ENCODE measurements at regions not wholly inside any gene's neighbourhood (a gene's known extent, or its start where the extent isn't known, plus 50 kb on each side); places are given as distances from the start of the nearest gene placed in this dataset.
"Not testable (repeated sequence)": the region's sequence is repeated elsewhere in the genome, so short reads cannot be mapped to it uniquely, and the experiment has no call there.

DNA sequence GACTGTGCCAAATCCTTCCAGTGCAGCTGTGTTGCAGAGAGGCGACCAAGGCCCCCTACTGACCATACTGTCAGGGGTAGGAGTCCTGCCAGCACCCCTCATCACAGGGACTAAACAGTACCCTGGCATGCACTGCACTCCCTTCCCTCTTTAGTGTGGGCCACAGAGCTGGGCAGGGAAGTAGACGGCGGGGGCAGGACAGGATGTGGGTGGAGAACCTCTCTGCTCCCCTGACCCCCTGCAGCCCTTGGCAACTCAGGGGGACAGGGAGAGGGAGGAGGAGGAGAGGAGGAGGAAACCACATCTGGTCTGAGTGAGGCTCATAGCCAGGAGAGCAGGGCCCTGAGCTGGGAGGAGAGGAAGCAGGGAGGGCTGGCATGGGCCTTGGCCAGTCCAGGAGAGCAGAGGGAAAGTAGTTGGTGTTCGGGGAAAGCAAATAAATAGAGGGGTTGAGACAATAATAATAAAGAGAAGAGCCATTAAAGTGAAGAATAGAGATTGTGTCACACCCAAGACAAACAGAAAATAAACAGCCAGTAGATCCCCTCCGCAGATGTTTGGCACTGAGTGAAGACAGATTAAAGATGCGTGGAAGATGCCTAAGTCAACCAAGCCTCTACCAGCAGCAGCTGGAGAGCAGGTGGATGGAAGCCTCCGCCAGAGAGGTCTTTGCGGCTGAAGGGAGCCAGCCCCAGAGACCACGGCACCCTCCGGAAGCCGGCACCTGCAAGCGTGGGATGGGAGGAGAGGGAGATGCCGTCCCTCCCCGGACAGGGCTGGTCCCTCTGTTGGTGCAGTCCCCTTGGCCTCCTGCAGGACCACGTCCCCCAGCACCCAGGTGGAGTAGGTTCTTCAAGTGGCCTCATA, 61.5 kb downstream of the RPUSD4 start:
- no peaks in the 10 kb centered on the region for H3K27me3 ChIP-seq (ENCODE audit: control insufficient read depth in 2 of 2, insufficient read depth in 2 of 2, low read length in 2 of 2)
- H3K36me3 ChIP-seq (ENCODE audit: control insufficient read depth in 2 of 2, insufficient read depth in 2 of 2, low read length in 2 of 2) = no peaks in the 10 kb centered on the region
- H3K4me3 ChIP-seq (ENCODE audit: low read length in 2 of 2) = no peak overlapping the region
- peaks cover 3 to 8% of the 10 kb centered on the region in 2 donors for H3K4me1 ChIP-seq (ENCODE audit: control insufficient read depth in 2 of 2, insufficient read depth in 2 of 2, low read length in 2 of 2)
- H3K9ac ChIP-seq (ENCODE audit: low read depth in 1 of 2, low read length in 2 of 2) = no peak overlapping the region
- no peaks in the 10 kb centered on the region for H3K9me3 ChIP-seq (ENCODE audit: control insufficient read depth in 2 of 2, low read length in 2 of 2)
- no peak overlapping the region for H3K27ac ChIP-seq (ENCODE audit: low read depth in 2 of 2, low read length in 2 of 2)

DNA sequence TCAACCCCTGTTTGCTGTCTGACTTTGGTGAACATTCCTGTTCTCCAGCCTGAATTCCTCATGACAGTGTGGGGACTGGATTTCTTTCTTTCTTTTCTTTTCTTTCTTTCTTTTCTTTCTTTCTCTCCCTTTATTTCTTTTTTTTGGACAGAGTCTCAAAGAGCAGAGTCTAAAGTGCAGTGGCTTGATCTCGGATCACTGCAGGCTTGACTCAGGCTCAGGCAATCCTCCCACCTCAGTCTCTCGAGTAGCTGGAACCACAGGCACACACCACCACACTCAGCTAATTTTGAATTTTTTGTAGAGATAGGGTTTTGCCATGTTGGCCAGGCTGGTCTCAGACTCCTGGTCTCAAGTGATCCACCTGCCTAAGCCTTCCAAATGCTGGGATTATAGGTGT, 63.1 kb downstream of the RPUSD4 start:
- H3K4me3 ChIP-seq (ENCODE audit: low read length in 2 of 2) = no peak overlapping the region
- H3K9ac ChIP-seq (ENCODE audit: low read depth in 1 of 2, low read length in 2 of 2) = no peak overlapping the region
- H3K9me3 ChIP-seq (ENCODE audit: control insufficient read depth in 2 of 2, low read length in 2 of 2) = no peaks in the 10 kb centered on the region
- no peaks in the 10 kb centered on the region for H3K36me3 ChIP-seq (ENCODE audit: control insufficient read depth in 2 of 2, insufficient read depth in 2 of 2, low read length in 2 of 2)
- peaks cover 3 to 5% of the 10 kb centered on the region in 2 donors for H3K4me1 ChIP-seq (ENCODE audit: control insufficient read depth in 2 of 2, insufficient read depth in 2 of 2, low read length in 2 of 2)
- H3K27me3 ChIP-seq (ENCODE audit: control insufficient read depth in 2 of 2, insufficient read depth in 2 of 2, low read length in 2 of 2) = no peaks in the 10 kb centered on the region
- H3K27ac ChIP-seq (ENCODE audit: low read depth in 2 of 2, low read length in 2 of 2) = no peak overlapping the region

DNA sequence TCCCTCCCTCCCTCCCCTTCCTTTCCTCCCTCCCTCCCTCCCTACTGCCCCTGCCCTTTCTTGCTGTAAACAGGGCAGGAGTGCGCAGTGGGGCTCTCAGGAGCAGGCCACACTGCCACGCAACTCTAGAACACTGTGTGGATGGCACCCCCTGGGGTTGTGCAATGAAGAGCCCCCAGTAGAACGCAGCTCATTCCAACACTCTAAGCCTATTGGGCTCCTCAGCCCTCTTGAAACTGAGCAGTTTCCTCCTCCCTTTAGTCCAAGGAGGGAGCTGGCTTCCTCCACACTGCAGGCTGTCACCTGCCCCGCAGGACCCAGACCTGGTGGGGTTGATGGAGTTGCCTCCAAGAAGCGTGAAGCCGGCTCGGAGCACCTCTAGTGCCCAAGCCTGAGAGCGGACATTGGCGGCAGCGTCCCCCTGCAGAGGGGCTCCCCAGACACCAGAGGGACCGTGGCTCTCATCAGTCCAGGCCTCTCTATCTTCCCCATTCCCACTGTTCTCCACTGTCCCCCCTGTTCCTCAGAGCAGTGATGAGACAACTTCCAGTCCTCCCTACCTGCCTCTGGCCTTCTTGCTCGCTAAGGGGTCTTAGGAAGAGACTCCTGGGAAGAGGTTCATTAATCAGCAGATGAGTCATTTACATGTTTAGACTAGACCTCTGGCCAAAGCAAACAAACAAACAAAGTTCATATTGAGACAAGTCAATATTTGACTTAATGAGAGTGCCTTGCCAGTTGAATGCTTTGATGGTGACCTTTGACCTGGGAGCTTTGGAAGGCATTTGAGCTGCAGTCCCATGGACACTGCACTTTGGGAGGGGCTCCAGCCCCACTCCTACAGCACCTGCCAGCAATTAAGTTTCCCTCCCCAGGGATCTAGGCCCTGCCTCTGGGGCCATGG, 64.0 kb downstream of the RPUSD4 start:
- Histone ChIP-seq H3K4me3 (ENCODE audit: low read length in 2 of 2) (no peak overlapping the region), H3K27ac (ENCODE audit: low read depth in 2 of 2, low read length in 2 of 2) (no peak overlapping the region), H3K27me3 (ENCODE audit: control insufficient read depth in 2 of 2, insufficient read depth in 2 of 2, low read length in 2 of 2) (no peaks in the 10 kb centered on the region), H3K36me3 (ENCODE audit: control insufficient read depth in 2 of 2, insufficient read depth in 2 of 2, low read length in 2 of 2) (no peaks in the 10 kb centered on the region), H3K4me1 (ENCODE audit: control insufficient read depth in 2 of 2, insufficient read depth in 2 of 2, low read length in 2 of 2) (peaks cover 3 to 5% of the 10 kb centered on the region in 2 donors), H3K9ac (ENCODE audit: low read depth in 1 of 2, low read length in 2 of 2) (no peak overlapping the region), H3K9me3 (ENCODE audit: control insufficient read depth in 2 of 2, low read length in 2 of 2) (no peaks in the 10 kb centered on the region)

GRCh38 chr11:126146454-126147192, 64.8 kb downstream of the RPUSD4 start:
- no peaks in the 10 kb centered on the region for H3K36me3 ChIP-seq (ENCODE audit: control insufficient read depth in 2 of 2, insufficient read depth in 2 of 2, low read length in 2 of 2)
- no peaks in the 10 kb centered on the region for H3K27me3 ChIP-seq (ENCODE audit: control insufficient read depth in 2 of 2, insufficient read depth in 2 of 2, low read length in 2 of 2)
- no peaks in the 10 kb centered on the region for H3K9me3 ChIP-seq (ENCODE audit: control insufficient read depth in 2 of 2, low read length in 2 of 2)
- H3K9ac ChIP-seq (ENCODE audit: low read depth in 1 of 2, low read length in 2 of 2) = no peak overlapping the region
- H3K27ac ChIP-seq (ENCODE audit: low read depth in 2 of 2, low read length in 2 of 2) = no peak overlapping the region
- no peak overlapping the region for H3K4me3 ChIP-seq (ENCODE audit: low read length in 2 of 2)
- peaks cover 3 to 5% of the 10 kb centered on the region in 2 donors for H3K4me1 ChIP-seq (ENCODE audit: control insufficient read depth in 2 of 2, insufficient read depth in 2 of 2, low read length in 2 of 2)

- no peak overlapping the region for H3K4me3 ChIP-seq (ENCODE audit: low read length in 2 of 2)
- no peaks in the 10 kb centered on the region for H3K36me3 ChIP-seq (ENCODE audit: control insufficient read depth in 2 of 2, insufficient read depth in 2 of 2, low read length in 2 of 2)
- peaks cover 2 to 5% of the 10 kb centered on the region in 2 donors for H3K27me3 ChIP-seq (ENCODE audit: control insufficient read depth in 2 of 2, insufficient read depth in 2 of 2, low read length in 2 of 2)
- H3K4me1 ChIP-seq (ENCODE audit: control insufficient read depth in 2 of 2, insufficient read depth in 2 of 2, low read length in 2 of 2) = peaks cover 3 to 5% of the 10 kb centered on the region in 2 donors
- no peak overlapping the region for H3K27ac ChIP-seq (ENCODE audit: low read depth in 2 of 2, low read length in 2 of 2)
- H3K9me3 ChIP-seq (ENCODE audit: control insufficient read depth in 2 of 2, low read length in 2 of 2) = no peaks in the 10 kb centered on the region
- no peak overlapping the region for H3K9ac ChIP-seq (ENCODE audit: low read depth in 1 of 2, low read length in 2 of 2)
Measured at GRCh38 chr11:126145954-126146353, 65.5 kb downstream of the RPUSD4 start.

- Histone ChIP-seq H3K4me1 (ENCODE audit: control insufficient read depth in 2 of 2, insufficient read depth in 2 of 2, low read length in 2 of 2) (peaks cover 0 to 11% of the 10 kb centered on the region in 2 donors), H3K27me3 (ENCODE audit: control insufficient read depth in 2 of 2, insufficient read depth in 2 of 2, low read length in 2 of 2) (peaks cover 2 to 13% of the 10 kb centered on the region in 2 donors)
- H3K4me3 ChIP-seq (ENCODE audit: low read length in 2 of 2); H3K9me3 ChIP-seq (ENCODE audit: control insufficient read depth in 2 of 2, low read length in 2 of 2); H3K36me3 ChIP-seq (ENCODE audit: control insufficient read depth in 2 of 2, insufficient read depth in 2 of 2, low read length in 2 of 2); H3K27ac ChIP-seq (ENCODE audit: low read depth in 2 of 2, low read length in 2 of 2); H3K9ac ChIP-seq (ENCODE audit: low read depth in 1 of 2, low read length in 2 of 2): not testable (repeated sequence)
Measured at GRCh38 chr11:126143491-126143890, 68.0 kb downstream of the RPUSD4 start.

GRCh38 chr11:126140926-126141280, 70.5 kb downstream of the RPUSD4 start:
- peaks cover 0 to 6% of the 10 kb centered on the region in 2 donors for H3K4me1 ChIP-seq (ENCODE audit: control insufficient read depth in 2 of 2, insufficient read depth in 2 of 2, low read length in 2 of 2)
- no peak overlapping the region for H3K27ac ChIP-seq (ENCODE audit: low read depth in 2 of 2, low read length in 2 of 2)
- H3K27me3 ChIP-seq (ENCODE audit: control insufficient read depth in 2 of 2, insufficient read depth in 2 of 2, low read length in 2 of 2) = peaks cover 2 to 13% of the 10 kb centered on the region in 2 donors
- H3K9ac ChIP-seq (ENCODE audit: low read depth in 1 of 2, low read length in 2 of 2) = no peak overlapping the region
- H3K9me3 ChIP-seq (ENCODE audit: control insufficient read depth in 2 of 2, low read length in 2 of 2) = no peaks in the 10 kb centered on the region
- no peaks in the 10 kb centered on the region for H3K36me3 ChIP-seq (ENCODE audit: control insufficient read depth in 2 of 2, insufficient read depth in 2 of 2, low read length in 2 of 2)
- H3K4me3 ChIP-seq (ENCODE audit: low read length in 2 of 2) = no peak overlapping the region

GRCh38 chr11:126140201-126140925, 71.1 kb downstream of the RPUSD4 start:
- Histone ChIP-seq H3K27ac (ENCODE audit: low read depth in 2 of 2, low read length in 2 of 2) (no peak overlapping the region), H3K27me3 (ENCODE audit: control insufficient read depth in 2 of 2, insufficient read depth in 2 of 2, low read length in 2 of 2) (peaks cover 2 to 13% of the 10 kb centered on the region in 2 donors), H3K4me3 (ENCODE audit: low read length in 2 of 2) (no peak overlapping the region), H3K9me3 (ENCODE audit: control insufficient read depth in 2 of 2, low read length in 2 of 2) (no peaks in the 10 kb centered on the region), H3K9ac (ENCODE audit: low read depth in 1 of 2, low read length in 2 of 2) (no peak overlapping the region), H3K36me3 (ENCODE audit: control insufficient read depth in 2 of 2, insufficient read depth in 2 of 2, low read length in 2 of 2) (no peaks in the 10 kb centered on the region), H3K4me1 (ENCODE audit: control insufficient read depth in 2 of 2, insufficient read depth in 2 of 2, low read length in 2 of 2) (peaks cover 0 to 6% of the 10 kb centered on the region in 2 donors)

All from mucosa of rectum (tissue), 2 donors.